ENCODE measurements at regions not wholly inside any gene's neighbourhood (a gene's known extent, or its start where the extent isn't known, plus 50 kb on each side); places are given as distances from the start of the nearest gene placed in this dataset.
A peak's percentile ranks its signal among the peaks of the same experiment; 100 is the strongest.
"Not testable (repeated sequence)": the region's sequence is repeated elsewhere in the genome, so short reads cannot be mapped to it uniquely, and the experiment has no call there.

GRCh38 chr18:70822117-70822516 is 533.3 kb downstream of the SOCS6 start:
- DNase-seq (ENCODE audit: low spot score): no peak

- no peak for DNase-seq (ENCODE audit: low spot score)
Observed at GRCh38 chr18:70808481-70809056, 519.7 kb downstream of the SOCS6 start.

- peak; percentile 5 for DNase-seq (ENCODE audit: low spot score)
Observed at GRCh38 chr18:70781860-70782453, 493.1 kb downstream of the SOCS6 start.

GRCh38 chr18:70766254-70766653 is 477.4 kb downstream of the SOCS6 start:
- DNase-seq (ENCODE audit: low spot score): not testable (repeated sequence)

GRCh38 chr18:70762812-70763211 is 474.0 kb downstream of the SOCS6 start:
- DNase-seq (ENCODE audit: low spot score): no peak

GRCh38 chr18:70758780-70759179 is 469.9 kb downstream of the SOCS6 start:
- no peak for DNase-seq (ENCODE audit: low spot score)

- DNase-seq (ENCODE audit: low spot score): no peak
Observed at GRCh38 chr18:70754486-70754885, 465.6 kb downstream of the SOCS6 start.

- no peak for DNase-seq (ENCODE audit: low spot score)
Observed at GRCh38 chr18:70732916-70733315, 444.1 kb downstream of the SOCS6 start.

- no peak for DNase-seq (ENCODE audit: low spot score)
Observed at GRCh38 chr18:70732188-70732587, 443.3 kb downstream of the SOCS6 start.

- no peak for DNase-seq (ENCODE audit: low spot score)
Observed at GRCh38 chr18:70720607-70721006, 431.8 kb downstream of the SOCS6 start.

- DNase-seq (ENCODE audit: low spot score): no peak
Observed at GRCh38 chr18:70709720-70710119, 420.9 kb downstream of the SOCS6 start.

GRCh38 chr18:70709144-70709543 is 420.3 kb downstream of the SOCS6 start:
- no peak for DNase-seq (ENCODE audit: low spot score)

GRCh38 chr18:70705831-70706416 is 417.1 kb downstream of the SOCS6 start:
- DNase-seq (ENCODE audit: low spot score): no peak

- DNase-seq (ENCODE audit: low spot score): no peak
Observed at GRCh38 chr18:70700496-70700895, 411.7 kb downstream of the SOCS6 start.

- DNase-seq (ENCODE audit: low spot score): no peak
Observed at GRCh38 chr18:70698574-70698973, 409.7 kb downstream of the SOCS6 start.

GRCh38 chr18:70693246-70693645 is 404.4 kb downstream of the SOCS6 start:
- DNase-seq (ENCODE audit: low spot score): no peak

GRCh38 chr18:70689765-70690164 is 400.9 kb downstream of the SOCS6 start:
- DNase-seq (ENCODE audit: low spot score): not testable (repeated sequence)

GRCh38 chr18:70688286-70688685 is 399.4 kb downstream of the SOCS6 start:
- no peak for DNase-seq (ENCODE audit: low spot score)

GRCh38 chr18:70684821-70685220 is 396.0 kb downstream of the SOCS6 start:
- no peak for DNase-seq (ENCODE audit: low spot score)

GRCh38 chr18:70683263-70683662 is 394.4 kb downstream of the SOCS6 start:
- DNase-seq (ENCODE audit: low spot score): no peak

- DNase-seq (ENCODE audit: low spot score): no peak
Observed at GRCh38 chr18:70674896-70675295, 386.1 kb downstream of the SOCS6 start.

GRCh38 chr18:70673831-70674230 is 385.0 kb downstream of the SOCS6 start:
- no peak for DNase-seq (ENCODE audit: low spot score)

- no peak for DNase-seq (ENCODE audit: low spot score)
Observed at GRCh38 chr18:70672581-70672980, 383.7 kb downstream of the SOCS6 start.
